ENCODE measurements at regions not wholly inside any gene's neighbourhood (a gene's known extent, or its start where the extent isn't known, plus 50 kb on each side); places are given as distances from the start of the nearest gene placed in this dataset.

- Histone ChIP-seq H3K79me2 (ENCODE audit: insufficient read depth, low read length) (no peaks in the 10 kb centered on the region), H3K4me2 (ENCODE audit: low read depth, low read length, poor library complexity, severe bottlenecking) (no peak overlapping the region), H3K9me2 (replicated peaks; ENCODE audit: low read depth, low read length) (no peaks in the 10 kb centered on the region), H3K4me3 (ENCODE audit: low read length, poor library complexity, severe bottlenecking) (no peak overlapping the region), H3F3A (ENCODE audit: low read depth) (no peaks in the 10 kb centered on the region), H3K27me3 (ENCODE audit: insufficient read depth, low read length, poor library complexity, severe bottlenecking) (no peaks in the 10 kb centered on the region), H3K9ac (ENCODE audit: low read depth, low read length, poor library complexity, severe bottlenecking) (no peak overlapping the region), H3K4me1 (ENCODE audit: insufficient read depth, low read length, poor library complexity, severe bottlenecking) (peaks cover 23% of the 10 kb centered on the region), H2AFZ (ENCODE audit: low read length) (no peak overlapping the region), H4K20me1 (ENCODE audit: insufficient read depth, low read length, poor library complexity, severe bottlenecking) (no peaks in the 10 kb centered on the region), H3K9me3 (ENCODE audit: insufficient read depth, low read depth, low read length) (no peaks in the 10 kb centered on the region), H3K36me3 (ENCODE audit: insufficient read depth, low read length) (no peaks in the 10 kb centered on the region)
- TF ChIP-seq EZH2phosphoT487 (IDR thresholded peaks at IDR 0.05; ENCODE audit: borderline replicate concordance) = no peak
- no peak for TF ChIP-seq CTCF (conservative IDR thresholded peaks at IDR 0.05; ENCODE audit: low read length)
These were observed 103.7 kb upstream of the CLMP start for GRCh38 chr11:123298488-123299447.

GRCh38 chr11:123292647-123293046, 97.6 kb upstream of the CLMP start:
- Histone ChIP-seq H3F3A (ENCODE audit: low read depth) (no peaks in the 10 kb centered on the region), H3K36me3 (ENCODE audit: insufficient read depth, low read length) (no peaks in the 10 kb centered on the region), H3K9ac (ENCODE audit: low read depth, low read length, poor library complexity, severe bottlenecking) (no peak overlapping the region), H4K20me1 (ENCODE audit: insufficient read depth, low read length, poor library complexity, severe bottlenecking) (no peaks in the 10 kb centered on the region), H3K27me3 (ENCODE audit: insufficient read depth, low read length, poor library complexity, severe bottlenecking) (no peaks in the 10 kb centered on the region), H3K4me2 (ENCODE audit: low read depth, low read length, poor library complexity, severe bottlenecking) (no peak overlapping the region), H2AFZ (ENCODE audit: low read length) (no peak overlapping the region), H3K4me3 (ENCODE audit: low read length, poor library complexity, severe bottlenecking) (no peak overlapping the region), H3K9me3 (ENCODE audit: insufficient read depth, low read depth, low read length) (no peaks in the 10 kb centered on the region), H3K4me1 (ENCODE audit: insufficient read depth, low read length, poor library complexity, severe bottlenecking) (no peaks in the 10 kb centered on the region), H3K79me2 (ENCODE audit: insufficient read depth, low read length) (no peaks in the 10 kb centered on the region), H3K9me2 (replicated peaks; ENCODE audit: low read depth, low read length) (no peaks in the 10 kb centered on the region)
- TF ChIP-seq CTCF (conservative IDR thresholded peaks at IDR 0.05; ENCODE audit: low read length) = no peak
- TF ChIP-seq EZH2phosphoT487 (IDR thresholded peaks at IDR 0.05; ENCODE audit: borderline replicate concordance) = no peak

- H4K20me1 ChIP-seq (ENCODE audit: insufficient read depth, low read length, poor library complexity, severe bottlenecking) = no peaks in the 10 kb centered on the region
These were observed 96.3 kb upstream of the CLMP start for GRCh38 chr11:123291201-123291869.

More at GRCh38 chr11:123291201-123291869, 96.3 kb upstream of the CLMP start:
- Histone ChIP-seq H3K27me3 (ENCODE audit: insufficient read depth, low read length, poor library complexity, severe bottlenecking) (no peaks in the 10 kb centered on the region), H3K36me3 (ENCODE audit: insufficient read depth, low read length) (no peaks in the 10 kb centered on the region), H3K4me2 (ENCODE audit: low read depth, low read length, poor library complexity, severe bottlenecking) (no peak overlapping the region), H3K4me1 (ENCODE audit: insufficient read depth, low read length, poor library complexity, severe bottlenecking) (no peaks in the 10 kb centered on the region), H2AFZ (ENCODE audit: low read length) (no peak overlapping the region), H3K4me3 (ENCODE audit: low read length, poor library complexity, severe bottlenecking) (no peak overlapping the region), H3K79me2 (ENCODE audit: insufficient read depth, low read length) (no peaks in the 10 kb centered on the region), H3K9me2 (replicated peaks; ENCODE audit: low read depth, low read length) (no peaks in the 10 kb centered on the region), H3K9me3 (ENCODE audit: insufficient read depth, low read depth, low read length) (no peaks in the 10 kb centered on the region), H3K9ac (ENCODE audit: low read depth, low read length, poor library complexity, severe bottlenecking) (no peak overlapping the region), H3F3A (ENCODE audit: low read depth) (no peaks in the 10 kb centered on the region)
- no peak for TF ChIP-seq EZH2phosphoT487 (IDR thresholded peaks at IDR 0.05; ENCODE audit: borderline replicate concordance)
- TF ChIP-seq CTCF (conservative IDR thresholded peaks at IDR 0.05; ENCODE audit: low read length) = no peak

Measured in Loucy (cell line).